ENCODE measurements at regions not wholly inside any gene's neighbourhood (a gene's known extent, or its start where the extent isn't known, plus 50 kb on each side); places are given as distances from the start of the nearest gene placed in this dataset.

GRCh38 chr6:81864124-81864523 is 111.6 kb upstream of the TENT5A start:
- no peak for TF ChIP-seq POLR2A (IDR thresholded peaks at IDR 0.05)
- no peak for TF ChIP-seq CTCF (IDR thresholded peaks at IDR 0.05)
